GF-D8 (cell line): ENCODE measurements at regions not wholly inside any gene's neighbourhood (a gene's known extent, or its start where the extent isn't known, plus 50 kb on each side); places are given as distances from the start of the nearest gene placed in this dataset.

Experiments
- DNase-seq: peaks from one replicate; lab custom pipeline; 2025; lab: John Stamatoyannopoulos, UW

DNA sequence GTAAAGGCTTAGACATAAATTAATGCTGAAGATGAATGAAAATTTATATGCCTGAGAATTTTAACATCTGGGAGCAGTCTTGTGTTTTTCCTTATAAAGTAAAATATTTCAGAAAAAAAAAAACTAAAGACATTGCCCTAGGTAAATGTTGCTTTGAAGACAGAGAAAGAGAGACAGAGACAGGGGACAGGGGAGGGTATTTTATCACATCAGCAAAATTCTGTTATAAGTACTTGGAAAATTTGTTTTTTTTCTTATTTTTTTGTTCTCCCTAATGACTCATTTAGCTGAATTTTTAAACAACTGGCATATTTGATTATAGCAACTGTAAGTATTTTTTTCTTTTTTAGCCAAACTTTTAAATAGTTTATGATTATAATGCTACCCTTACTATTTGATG, 1540.6 kb upstream of the GBE1 start:
- DNase-seq, result no peak

DNA sequence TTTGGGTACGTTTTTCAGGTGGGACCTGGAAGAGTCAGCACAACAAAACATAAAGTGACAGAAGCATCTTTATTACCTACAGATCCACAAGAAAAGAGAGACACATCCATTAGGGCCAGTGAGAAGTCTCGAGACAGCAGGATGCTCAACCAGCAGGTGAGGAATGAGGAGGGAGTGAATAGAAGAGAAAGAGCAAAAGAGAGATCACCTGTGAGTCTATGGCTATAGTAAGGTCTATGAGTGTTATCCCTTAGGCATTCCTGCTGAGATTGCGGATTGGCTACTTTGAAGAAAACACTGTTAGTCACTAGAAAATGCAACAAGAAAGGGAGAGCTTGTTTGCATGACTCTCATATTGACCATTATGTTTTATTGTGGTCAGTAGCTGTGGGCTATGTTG, 1556.2 kb upstream of the GBE1 start:
- no peak for DNase-seq

GRCh38 chr3:83320726-83321125, 1559.3 kb upstream of the GBE1 start:
- DNase-seq, result no peak

DNA sequence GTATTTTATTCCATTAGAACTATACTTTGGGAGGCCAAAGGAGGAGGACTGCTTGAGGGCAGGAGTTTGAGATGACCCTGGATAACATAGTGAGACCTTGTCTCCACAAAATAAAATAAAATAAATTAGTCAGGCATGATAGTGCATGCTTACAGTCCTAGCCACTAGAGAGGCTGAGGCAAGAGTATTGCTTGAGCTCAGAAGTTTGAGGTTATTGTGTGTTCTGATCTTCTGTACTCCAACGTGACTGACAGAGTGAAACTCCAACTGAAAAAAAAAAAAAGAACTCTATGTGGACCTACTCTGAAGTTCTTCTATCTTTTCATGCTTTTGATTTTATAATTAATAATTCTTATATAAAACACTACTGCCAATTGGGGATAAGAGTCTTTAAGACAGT, 1560.0 kb upstream of the GBE1 start:
- no peak for DNase-seq

- DNase-seq, result no peak
Observed at GRCh38 chr3:83321891-83322290, 1560.4 kb upstream of the GBE1 start.

GRCh38 chr3:83354205-83354604, 1592.8 kb upstream of the GBE1 start:
- no peak for DNase-seq

DNA sequence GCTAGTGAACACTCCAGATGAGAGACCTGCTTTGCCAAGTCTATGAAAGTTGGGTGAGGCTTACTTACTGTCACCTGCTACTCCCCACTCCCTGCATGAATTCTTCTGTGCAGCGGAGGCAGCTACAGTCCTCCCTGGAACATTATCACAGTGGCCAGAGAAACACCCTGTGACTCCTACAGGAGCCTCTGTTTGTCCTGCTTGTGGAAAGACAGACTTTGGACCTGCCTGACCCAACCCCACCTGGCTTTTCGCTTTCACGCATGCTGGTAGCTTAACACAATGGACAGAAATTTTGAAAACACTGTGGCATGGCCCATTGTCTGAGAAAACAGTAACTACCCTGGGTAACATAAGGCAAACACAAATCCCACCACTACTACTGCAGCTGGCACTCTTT, 1565.5 kb upstream of the CADM2 start:
- DNase-seq, result no peak

DNA sequence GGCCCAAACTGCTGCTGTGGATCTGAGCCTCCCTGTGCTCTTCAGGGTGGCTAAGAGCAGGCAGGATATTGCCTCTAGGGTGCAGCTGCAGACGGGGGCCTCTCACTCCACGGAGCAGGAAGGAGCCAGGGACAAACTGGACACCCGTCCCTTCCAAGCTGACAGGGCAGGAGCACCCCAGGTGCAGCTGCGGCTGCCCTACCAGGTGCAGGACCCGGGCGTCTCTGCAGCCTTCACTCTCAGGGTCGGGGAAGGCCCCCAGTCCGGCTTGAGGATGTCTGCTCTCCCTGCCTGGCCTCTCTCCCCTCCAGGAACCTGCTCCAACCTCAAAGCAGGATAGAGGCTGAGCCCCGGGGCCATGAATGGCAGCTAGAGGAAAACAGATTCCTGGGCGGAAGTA, 1554.9 kb upstream of the CADM2 start:
- no peak for DNase-seq

DNA sequence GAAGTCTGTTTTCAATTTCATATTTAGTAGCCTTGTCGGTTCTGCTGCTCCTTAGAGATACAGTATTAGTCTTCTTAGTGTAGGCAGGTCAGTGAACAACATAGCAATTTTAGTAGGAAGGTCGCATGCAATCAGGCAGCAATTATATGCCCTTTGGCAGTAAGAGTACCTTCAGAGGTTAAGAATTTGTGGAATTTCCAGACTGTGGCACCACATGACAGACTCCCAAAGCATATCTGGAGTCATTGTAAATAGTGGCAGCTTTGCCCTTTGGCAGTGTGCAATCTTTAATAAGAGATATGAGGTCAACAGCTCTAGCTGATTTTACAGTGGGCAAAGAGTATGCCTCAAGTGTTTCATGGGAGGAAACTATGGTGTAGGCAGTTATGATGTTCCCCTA, 1532.5 kb upstream of the CADM2 start:
- no peak for DNase-seq

GRCh38 chr3:83434880-83435587, 1523.8 kb upstream of the CADM2 start:
- DNase-seq, result no peak

DNA sequence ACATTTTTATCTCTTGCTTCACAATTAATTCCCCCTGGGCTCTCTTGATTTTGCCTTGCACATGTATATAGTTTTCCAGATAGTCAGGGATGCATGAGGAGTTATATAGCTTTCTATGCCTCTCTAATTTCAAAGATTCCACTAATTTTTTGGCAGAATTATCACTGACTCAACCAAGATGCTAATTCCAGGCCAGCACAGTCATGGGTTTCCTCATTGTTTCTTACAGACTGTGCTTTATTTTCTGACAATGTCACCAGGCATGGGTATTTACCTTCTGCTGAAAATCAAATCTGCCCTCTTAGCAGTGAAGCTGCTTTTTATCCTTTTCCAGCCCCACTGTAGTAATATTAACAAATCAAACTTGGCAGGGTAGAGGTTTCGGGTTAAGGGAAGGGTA, 1520.6 kb upstream of the CADM2 start:
- DNase-seq, result no peak

DNA sequence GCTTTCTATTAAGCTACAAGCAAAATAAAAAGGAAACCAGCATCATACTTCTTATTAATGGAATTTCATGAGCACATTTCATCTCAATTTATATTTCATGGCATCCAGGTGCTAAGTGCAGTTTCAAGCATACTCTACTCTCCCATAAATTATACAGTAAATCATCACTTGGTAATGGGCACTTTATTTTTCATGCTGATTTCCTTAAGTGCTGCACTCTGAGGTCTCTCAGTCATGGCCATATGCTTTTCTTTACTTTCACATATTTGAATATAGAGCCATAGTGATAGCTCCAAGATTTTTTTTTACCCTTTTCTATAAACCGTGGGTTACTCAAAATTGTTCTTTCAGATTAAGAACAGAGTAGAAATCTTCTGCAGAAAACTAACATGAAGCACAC, 1505.7 kb upstream of the CADM2 start:
- DNase-seq, result no peak

DNA sequence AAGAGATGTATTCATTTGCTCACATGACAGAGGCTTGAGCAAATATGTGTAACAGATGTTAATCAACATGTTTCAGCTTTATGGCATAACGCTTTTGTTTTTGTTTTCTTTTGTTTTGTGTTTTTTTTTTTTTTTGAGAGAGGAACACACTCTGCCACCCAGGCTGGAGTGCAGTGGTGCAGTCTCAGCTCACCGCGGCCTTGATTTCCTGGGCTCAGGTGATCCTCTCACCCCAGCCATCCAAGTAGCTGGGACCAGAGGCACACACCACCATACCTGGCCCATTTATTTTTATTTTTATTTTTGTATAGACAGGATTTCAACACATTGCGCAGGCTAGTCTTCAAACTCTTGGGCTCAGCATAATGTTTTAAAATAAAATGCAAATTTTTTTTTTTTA, 1504.4 kb upstream of the CADM2 start:
- no peak for DNase-seq

GRCh38 chr3:83457551-83457950, 1501.2 kb upstream of the CADM2 start:
- no peak for DNase-seq

- DNase-seq, result no peak
Observed at GRCh38 chr3:83460052-83460451, 1498.7 kb upstream of the CADM2 start.

GRCh38 chr3:83461411-83461810, 1497.4 kb upstream of the CADM2 start:
- DNase-seq, result no peak

GRCh38 chr3:83477563-83477962, 1481.2 kb upstream of the CADM2 start:
- no peak for DNase-seq

- DNase-seq, result no peak
Observed at GRCh38 chr3:83482402-83483070, 1476.3 kb upstream of the CADM2 start.

GRCh38 chr3:83496462-83496861, 1462.3 kb upstream of the CADM2 start:
- DNase-seq, result no peak

DNA sequence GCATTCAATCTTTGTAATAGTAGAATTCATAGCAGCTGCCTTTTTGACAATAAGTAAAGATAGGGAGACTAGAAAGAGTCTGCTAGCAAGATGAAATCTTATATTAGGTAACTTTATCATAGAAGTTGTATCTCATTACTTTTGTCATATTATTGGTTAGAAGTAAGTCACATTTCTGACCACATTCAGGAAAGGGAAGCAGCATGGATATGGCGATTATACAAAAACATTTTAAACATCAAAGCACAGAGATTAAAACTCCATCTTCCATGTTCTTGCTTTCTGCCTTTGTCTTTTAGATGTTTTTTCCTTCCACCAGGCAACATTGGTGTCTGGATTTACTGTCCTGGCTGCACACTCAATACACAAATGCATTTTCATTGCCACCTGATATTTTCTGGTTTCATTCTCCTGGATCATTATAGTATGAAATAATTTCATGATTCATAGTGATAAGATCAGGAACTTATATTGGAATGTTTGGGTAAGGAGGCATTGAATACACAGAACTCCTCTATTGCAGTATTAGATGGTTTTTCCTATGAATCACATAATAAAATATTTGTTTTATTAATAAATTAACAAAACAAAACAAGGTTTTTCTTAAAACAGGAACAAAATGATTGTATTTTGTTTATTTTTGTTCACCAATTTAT, 1460.3 kb upstream of the CADM2 start:
- no peak for DNase-seq

GRCh38 chr3:83500422-83500821, 1458.4 kb upstream of the CADM2 start:
- DNase-seq, result no peak

DNA sequence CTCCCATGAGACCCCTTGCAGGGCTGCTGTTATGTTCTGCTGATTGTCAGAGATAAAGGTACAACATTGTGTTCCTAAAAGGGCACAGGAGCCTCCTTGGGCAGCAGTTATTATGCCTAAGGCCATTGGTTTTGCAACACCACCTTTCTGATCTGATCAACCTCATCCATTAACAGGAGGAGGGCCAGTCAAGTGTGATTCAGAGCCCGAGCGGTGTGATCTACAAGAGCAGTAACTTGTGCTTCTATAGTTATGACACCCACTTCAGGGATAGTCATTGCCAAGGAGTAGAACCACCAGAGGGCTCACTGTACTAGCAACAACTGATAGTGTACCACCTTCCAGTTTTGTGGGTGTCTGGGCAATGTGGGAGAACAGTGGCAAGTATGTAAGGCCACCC, 1457.9 kb upstream of the CADM2 start:
- DNase-seq, result no peak

- no peak for DNase-seq
Observed at GRCh38 chr3:83513051-83513450, 1445.7 kb upstream of the CADM2 start.

DNA sequence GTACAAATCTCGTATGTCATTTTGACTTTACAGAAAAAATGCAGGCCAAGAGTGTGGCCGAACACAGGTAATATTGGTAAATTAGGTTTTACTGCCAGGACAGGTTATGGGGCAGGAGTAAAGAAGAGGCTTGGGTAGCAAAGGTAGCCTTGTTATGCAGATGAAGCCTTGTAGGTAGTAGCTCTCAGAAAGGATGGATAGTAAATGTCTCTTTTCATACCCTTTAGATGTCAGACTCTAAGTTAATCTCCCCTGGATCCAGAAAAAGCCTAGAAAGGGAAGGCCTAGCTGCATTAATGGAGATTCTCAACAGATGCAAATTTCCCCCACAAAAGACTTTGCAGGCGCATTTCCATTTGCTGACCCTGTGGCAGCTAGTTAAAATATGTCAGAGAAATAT, 1445.1 kb upstream of the CADM2 start:
- DNase-seq, result no peak
